ENCODE measurements at regions not wholly inside any gene's neighbourhood (a gene's known extent, or its start where the extent isn't known, plus 50 kb on each side); places are given as distances from the start of the nearest gene placed in this dataset.

DNA sequence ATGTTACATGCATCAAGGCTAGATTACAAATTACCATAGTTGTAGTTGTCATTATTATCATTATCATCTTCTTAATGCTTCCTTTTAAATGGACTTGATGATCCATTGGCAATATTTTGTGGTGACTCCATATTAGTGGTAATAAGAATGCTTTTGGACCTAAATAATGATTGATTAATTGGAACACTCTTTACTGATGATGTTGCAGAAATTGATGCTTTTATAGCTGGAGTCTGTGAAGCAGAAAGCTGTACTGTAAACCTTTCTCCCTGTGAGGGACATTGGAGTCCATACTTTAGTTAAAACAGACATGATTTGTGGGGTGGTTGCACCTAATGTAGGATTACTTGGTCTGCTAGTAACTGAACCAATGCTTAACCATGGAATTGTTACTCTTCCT lies 190.4 kb downstream of the ATXN7L3B start:
- TF ChIP-seq CTCF (conservative IDR thresholded peaks at IDR 0.05; ENCODE audit: low read depth, low read length) (no peak), EZH2 (IDR thresholded peaks at IDR 0.05; ENCODE audit: low read length, unreplicated experiment) (no peak), EZH2phosphoT487 (IDR thresholded peaks at IDR 0.05; ENCODE audit: borderline replicate concordance, low read length) (no peak)

Measured in PC-3 (cell line).